Vagina (tissue), 2 donors: ENCODE measurements at regions not wholly inside any gene's neighbourhood (a gene's known extent, or its start where the extent isn't known, plus 50 kb on each side); places are given as distances from the start of the nearest gene placed in this dataset.

Source experiments
- DNase-seq, 2 donors: peaks; one replicate each; pipeline ENCODE4 v3.0.0-alpha.2; 2017; ENCODE audit errors: extremely low spot score in 2 of 2
- H3K27ac ChIP-seq: fragments of 200-600 bp; sonication (generic); one replicate; pipeline ENCODE4 v1.5.1; 2019
- H3K27me3 ChIP-seq: fragments of 200-600 bp; sonication (generic); one replicate; pipeline ENCODE4 v1.5.1; 2019
- H3K36me3 ChIP-seq, 2 donors: fragments of 200-600 bp; sonication (generic); one replicate each; pipeline ENCODE4 v1.5.1; 2017 to 2019
- H3K4me1 ChIP-seq: fragments of 200-600 bp; sonication (generic); one replicate; pipeline ENCODE4 v1.5.1; 2019
- H3K4me3 ChIP-seq, 2 donors: fragments of 200-600 bp; sonication (generic); 1 replicate in 1 of 2; 2 replicates in 1 of 2; pipeline ENCODE4 v1.5.1; 2016 to 2019
- H3K9me3 ChIP-seq: fragments of 200-600 bp; sonication (generic); one replicate; pipeline ENCODE4 v1.5.1; 2019
- CTCF ChIP-seq, 3 experiments: fragments of 450-650 bp in 2 of 3; fragments of 200-600 bp in 1 of 3; sonication (generic) in 1 of 3; IDR thresholded peaks; one replicate each; pipeline ENCODE4 v1.5.1; 2017 to 2019; ENCODE audit warnings: antibody characterized with exemption in 3 of 3, mild to moderate bottlenecking in 2 of 3, moderate library complexity in 2 of 3
- POLR2A ChIP-seq, 2 donors: fragments of 450-650 bp; IDR thresholded peaks; one replicate each; pipeline ENCODE4 v1.6.1; 2017; ENCODE audit warnings: antibody characterized with exemption in 2 of 2, mild to moderate bottlenecking in 2 of 2, moderate library complexity in 2 of 2
- POLR2AphosphoS5 ChIP-seq, 2 donors: sonication (generic); formaldehyde crosslinking; IDR thresholded peaks; one replicate each; pipeline ENCODE4 v1.9.0; 2017; ENCODE audit warnings: antibody characterized with exemption in 2 of 2, mild to moderate bottlenecking in 2 of 2, low read depth in 1 of 2; ENCODE audit not compliant: insufficient read depth in 1 of 2
- intact Hi-C: fragments of 100-400 bp; cut with DNase I; formaldehyde crosslinking; loops from one replicate; pipeline ENCODE4 v1.15.1; 2023

- no peaks in the 10 kb centered on the region for H3K36me3 ChIP-seq
- DNase-seq: no peak
- no peaks in the 10 kb centered on the region for H3K9me3 ChIP-seq
- intact Hi-C loops: no loop called here
- no peaks in the 10 kb centered on the region for H3K27me3 ChIP-seq
- H3K27ac ChIP-seq: no peak overlapping the region
- peaks cover 32% of the 10 kb centered on the region for H3K4me1 ChIP-seq
- no peak for TF ChIP-seq POLR2A (IDR thresholded peaks at IDR 0.05)
- TF ChIP-seq POLR2AphosphoS5 (IDR thresholded peaks at IDR 0.05; ENCODE audit: insufficient read depth in 1 of 2, low read depth in 1 of 2): no peak
- TF ChIP-seq CTCF (IDR thresholded peaks at IDR 0.05): no peak
- no peak overlapping the region for H3K4me3 ChIP-seq
Observed at GRCh38 chr12:111178181-111179081, 190.5 kb downstream of the PHETA1 start.

- Histone ChIP-seq H3K9me3 (no peaks in the 10 kb centered on the region), H3K4me3 (no peak overlapping the region), H3K36me3 (no peaks in the 10 kb centered on the region), H3K27ac (no peak overlapping the region), H3K4me1 (peaks cover 20% of the 10 kb centered on the region), H3K27me3 (no peaks in the 10 kb centered on the region)
- intact Hi-C loops: no loop called here
- no peak for DNase-seq
- TF ChIP-seq CTCF (IDR thresholded peaks at IDR 0.05): no peak
- TF ChIP-seq POLR2A (IDR thresholded peaks at IDR 0.05): no peak
- TF ChIP-seq POLR2AphosphoS5 (IDR thresholded peaks at IDR 0.05; ENCODE audit: insufficient read depth in 1 of 2, low read depth in 1 of 2): no peak
Observed at GRCh38 chr12:111175396-111176094, 193.3 kb downstream of the PHETA1 start.

- intact Hi-C loops: no loop called here
- Histone ChIP-seq H3K4me1 (peaks cover 15% of the 10 kb centered on the region), H3K9me3 (no peaks in the 10 kb centered on the region), H3K36me3 (no peaks in the 10 kb centered on the region), H3K27me3 (no peaks in the 10 kb centered on the region), H3K27ac (no peak overlapping the region), H3K4me3 (no peak overlapping the region)
- no peak for DNase-seq
- TF ChIP-seq POLR2A (IDR thresholded peaks at IDR 0.05) (no peak), CTCF (IDR thresholded peaks at IDR 0.05) (no peak), POLR2AphosphoS5 (IDR thresholded peaks at IDR 0.05; ENCODE audit: insufficient read depth in 1 of 2, low read depth in 1 of 2) (no peak)
Observed at GRCh38 chr12:111174961-111175345, 193.9 kb downstream of the PHETA1 start.

- TF ChIP-seq POLR2AphosphoS5 (IDR thresholded peaks at IDR 0.05; ENCODE audit: insufficient read depth in 1 of 2, low read depth in 1 of 2) (no peak), CTCF (IDR thresholded peaks at IDR 0.05) (no peak), POLR2A (IDR thresholded peaks at IDR 0.05) (no peak)
- H3K4me1 ChIP-seq: peaks cover 11% of the 10 kb centered on the region
- H3K36me3 ChIP-seq: no peaks in the 10 kb centered on the region
- H3K27me3 ChIP-seq: no peaks in the 10 kb centered on the region
- H3K27ac ChIP-seq: no peak overlapping the region
- H3K4me3 ChIP-seq: no peak overlapping the region
- intact Hi-C loops: no loop called here
- no peaks in the 10 kb centered on the region for H3K9me3 ChIP-seq
- no peak for DNase-seq
Observed at GRCh38 chr12:111174251-111174960, 194.5 kb downstream of the PHETA1 start.
